Stimulated activated naive CD4-positive, alpha-beta T cell treated with Interleukin-2 at 50 U/mL for 16 hours (primary cell): ENCODE measurements at regions not wholly inside any gene's neighbourhood (a gene's known extent, or its start where the extent isn't known, plus 50 kb on each side); places are given as distances from the start of the nearest gene placed in this dataset.

Experiments
- DNase-seq: peaks from one replicate; lab custom pipeline; 2025; lab: John Stamatoyannopoulos, UW

DNA sequence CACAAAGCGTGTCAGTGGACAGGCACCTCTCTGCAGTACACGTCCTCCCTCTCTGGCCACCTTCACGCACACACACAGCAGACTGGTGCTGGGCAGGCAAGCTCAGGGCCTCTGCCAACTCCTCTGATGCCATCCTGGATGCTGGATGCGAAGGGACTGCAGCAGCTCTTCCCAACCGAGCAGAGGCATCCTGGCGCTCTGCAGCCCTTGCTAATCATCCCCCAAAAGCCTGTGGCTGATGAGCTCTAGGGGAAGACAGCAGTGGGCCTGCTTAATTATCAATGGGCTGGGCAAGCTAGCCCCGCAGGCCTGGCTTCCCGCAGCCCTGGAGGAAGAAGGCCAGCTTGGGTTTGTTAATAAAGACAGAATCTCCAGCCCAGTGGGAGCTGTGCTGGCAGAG lies 71.3 kb upstream of the TEX51 start:
- no peak for DNase-seq

DNA sequence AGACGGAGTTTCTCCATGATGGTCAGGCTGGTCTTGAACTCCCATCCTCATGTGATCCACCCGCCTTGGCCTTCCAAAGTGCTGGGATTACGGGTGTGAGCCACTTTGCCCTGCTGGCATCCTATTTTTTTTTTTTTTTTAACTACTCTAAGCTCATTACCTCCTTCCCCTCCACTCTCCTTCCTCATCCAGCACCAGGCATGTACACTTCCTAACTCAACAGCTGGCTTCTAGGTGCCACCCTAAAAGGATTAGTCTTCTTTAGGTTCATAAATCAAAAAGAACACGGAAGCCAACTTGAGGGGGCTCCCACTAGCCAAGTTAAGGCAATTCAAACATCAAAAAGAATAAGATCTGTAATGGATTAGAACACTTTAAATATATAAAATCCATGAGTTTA lies 70.6 kb upstream of the TEX51 start:
- DNase-seq: no peak

DNA sequence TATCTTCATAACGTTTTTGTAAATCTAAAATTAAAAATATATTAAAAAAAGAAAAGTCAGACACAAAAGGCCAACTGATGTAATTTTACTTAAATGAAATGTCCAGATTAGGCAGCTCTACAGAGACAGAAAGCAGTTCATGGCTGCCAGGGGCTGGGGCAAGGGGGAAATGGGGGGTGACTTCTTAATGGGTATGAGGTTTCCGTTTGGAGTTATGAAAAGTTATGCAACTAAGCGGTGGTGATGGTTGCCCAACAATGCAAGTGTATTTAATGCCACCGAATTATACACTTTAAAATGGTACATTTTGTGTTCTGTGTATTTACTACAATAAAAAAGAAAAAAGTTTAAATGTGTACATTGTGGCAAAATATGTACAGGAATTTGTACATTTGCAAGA lies 70.2 kb upstream of the TEX51 start:
- DNase-seq: no peak

DNA sequence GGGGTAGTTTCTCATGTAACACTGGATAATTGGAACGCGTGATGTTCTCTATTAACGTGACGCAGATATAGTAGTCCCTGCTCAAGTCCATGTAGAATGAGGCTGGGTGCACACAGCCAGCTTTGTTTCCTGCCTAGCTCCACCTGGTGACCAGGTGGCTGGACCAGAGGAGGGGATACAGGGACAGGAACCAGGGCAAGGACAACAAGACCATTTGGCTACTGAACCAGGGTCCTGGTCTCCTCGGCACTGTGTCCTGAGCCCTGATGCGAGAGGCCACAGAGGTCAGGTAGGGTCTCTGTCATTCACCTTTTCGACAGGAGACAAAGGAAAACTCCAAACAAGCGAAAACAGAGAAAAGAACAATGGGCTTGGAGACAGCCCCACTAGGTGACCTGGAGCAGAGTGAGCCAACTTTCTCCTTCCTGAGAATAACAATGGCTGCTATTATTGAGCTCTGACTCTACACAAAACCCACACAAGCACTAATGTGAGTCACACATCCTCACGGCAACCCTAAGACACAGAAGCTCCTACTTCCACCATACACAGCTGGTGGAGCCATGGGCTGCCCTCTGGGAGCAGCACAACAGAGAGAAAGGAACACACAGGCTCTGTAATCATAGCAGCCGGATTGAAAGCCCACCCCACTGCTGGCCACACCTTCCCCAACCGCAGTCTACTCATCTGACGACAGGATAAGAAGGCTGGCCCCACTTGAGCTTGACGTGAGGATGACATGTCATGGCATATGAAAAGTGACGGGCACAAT lies 67.3 kb upstream of the TEX51 start:
- DNase-seq: no peak

DNA sequence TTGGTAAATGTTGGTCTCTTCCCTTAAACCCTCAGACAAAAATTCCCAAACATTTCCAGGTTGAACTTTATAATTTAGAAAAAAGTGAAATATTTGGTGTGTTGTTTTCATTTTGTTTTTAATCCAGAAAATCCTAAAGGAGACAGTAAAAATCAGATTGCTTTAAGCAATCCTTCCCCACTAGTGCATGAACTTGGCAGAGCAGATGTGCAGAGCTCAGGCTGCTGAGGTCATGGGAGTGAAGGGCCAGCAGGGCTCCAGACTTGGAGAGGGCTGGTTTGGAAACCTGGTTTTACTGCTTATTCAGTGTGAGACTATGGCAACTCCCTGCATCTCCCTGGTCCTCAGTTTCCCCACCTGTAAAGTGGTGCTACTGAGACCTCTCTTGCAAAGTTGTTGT lies 66.7 kb upstream of the TEX51 start:
- no peak for DNase-seq

DNA sequence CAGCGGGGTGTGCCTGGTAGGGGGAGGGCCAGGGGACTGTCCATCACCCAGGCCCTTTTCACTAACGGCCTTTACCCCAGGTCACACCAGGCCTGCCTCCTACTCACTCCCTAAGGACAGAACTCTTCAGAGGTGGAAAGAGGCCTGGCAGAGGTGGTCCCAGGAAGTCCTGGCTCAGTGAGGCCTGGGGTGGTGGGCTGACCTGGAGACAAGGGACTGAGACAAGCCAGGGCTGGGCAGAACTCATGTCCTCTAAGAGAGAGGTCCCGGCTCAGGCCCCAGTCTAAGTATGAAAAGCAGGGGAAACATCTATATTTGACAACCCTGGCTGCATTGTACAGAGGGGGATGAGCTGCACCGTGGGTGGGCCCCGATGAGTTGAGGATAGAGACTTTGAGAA lies 65.9 kb upstream of the TEX51 start:
- DNase-seq: no peak

DNA sequence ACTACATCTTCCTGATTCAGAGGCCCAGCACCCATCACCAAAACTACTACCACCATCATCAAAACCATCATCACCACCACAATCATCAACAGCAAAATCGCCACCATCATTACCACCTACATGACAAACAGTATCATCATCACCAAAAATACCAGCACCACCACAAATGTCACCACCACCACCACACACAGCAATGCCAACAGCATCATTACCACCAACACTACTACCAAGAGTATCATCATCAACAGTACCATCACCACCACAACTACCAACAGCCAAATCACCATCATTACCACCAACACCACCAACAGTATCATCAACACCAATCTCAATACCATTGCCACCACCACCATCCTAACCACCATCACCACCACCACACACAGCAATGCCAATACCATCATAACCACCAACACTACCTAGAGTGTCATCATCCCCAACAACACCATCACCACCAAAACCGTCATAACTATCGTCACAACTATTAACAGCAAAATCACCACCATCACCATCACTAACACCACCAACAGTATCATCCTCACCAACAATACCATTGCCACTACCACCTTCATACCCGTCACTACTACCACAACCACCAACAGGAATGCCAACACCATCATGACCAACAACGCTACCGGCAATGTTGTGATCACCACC lies 64.6 kb upstream of the TEX51 start:
- no peak for DNase-seq

DNA sequence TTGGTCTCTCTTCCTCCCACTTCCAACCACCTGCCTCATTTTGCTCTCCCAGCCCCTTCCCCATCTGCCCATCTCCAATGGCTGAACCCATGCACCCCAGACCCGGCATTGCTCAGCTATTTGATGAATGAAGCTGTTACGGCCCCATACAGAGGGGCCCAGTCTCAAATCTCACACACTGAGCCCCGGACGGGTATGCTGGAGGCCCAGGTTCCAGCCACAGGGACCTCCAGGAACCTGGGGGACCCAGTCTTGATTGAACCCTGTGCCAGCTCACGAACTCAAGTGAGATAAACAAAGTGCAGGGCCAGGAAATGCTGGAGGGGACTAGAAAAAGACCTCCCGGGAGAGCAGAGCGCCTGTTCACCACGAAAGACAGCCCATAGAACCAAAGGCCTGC lies 63.4 kb upstream of the TEX51 start:
- DNase-seq: no peak

DNA sequence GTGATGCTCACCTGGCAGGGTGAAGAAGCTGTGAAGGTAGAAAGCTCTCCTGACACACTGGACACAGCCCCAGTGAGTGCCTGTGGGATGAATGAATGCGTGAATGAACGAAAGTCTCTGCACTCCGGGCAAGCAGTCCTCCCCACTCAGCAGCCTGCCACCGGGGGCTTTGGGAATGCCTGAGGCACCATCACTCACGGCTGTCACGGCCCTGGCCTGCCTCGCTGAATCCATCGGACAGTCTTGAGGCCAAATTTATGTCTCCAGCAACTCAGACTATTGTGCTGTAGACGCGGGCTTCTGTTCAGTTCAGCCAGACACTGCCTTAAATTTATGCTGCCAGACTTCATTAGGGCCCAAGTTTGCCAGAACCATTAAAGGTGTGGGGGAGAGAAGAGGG lies 62.9 kb upstream of the TEX51 start:
- no peak for DNase-seq

DNA sequence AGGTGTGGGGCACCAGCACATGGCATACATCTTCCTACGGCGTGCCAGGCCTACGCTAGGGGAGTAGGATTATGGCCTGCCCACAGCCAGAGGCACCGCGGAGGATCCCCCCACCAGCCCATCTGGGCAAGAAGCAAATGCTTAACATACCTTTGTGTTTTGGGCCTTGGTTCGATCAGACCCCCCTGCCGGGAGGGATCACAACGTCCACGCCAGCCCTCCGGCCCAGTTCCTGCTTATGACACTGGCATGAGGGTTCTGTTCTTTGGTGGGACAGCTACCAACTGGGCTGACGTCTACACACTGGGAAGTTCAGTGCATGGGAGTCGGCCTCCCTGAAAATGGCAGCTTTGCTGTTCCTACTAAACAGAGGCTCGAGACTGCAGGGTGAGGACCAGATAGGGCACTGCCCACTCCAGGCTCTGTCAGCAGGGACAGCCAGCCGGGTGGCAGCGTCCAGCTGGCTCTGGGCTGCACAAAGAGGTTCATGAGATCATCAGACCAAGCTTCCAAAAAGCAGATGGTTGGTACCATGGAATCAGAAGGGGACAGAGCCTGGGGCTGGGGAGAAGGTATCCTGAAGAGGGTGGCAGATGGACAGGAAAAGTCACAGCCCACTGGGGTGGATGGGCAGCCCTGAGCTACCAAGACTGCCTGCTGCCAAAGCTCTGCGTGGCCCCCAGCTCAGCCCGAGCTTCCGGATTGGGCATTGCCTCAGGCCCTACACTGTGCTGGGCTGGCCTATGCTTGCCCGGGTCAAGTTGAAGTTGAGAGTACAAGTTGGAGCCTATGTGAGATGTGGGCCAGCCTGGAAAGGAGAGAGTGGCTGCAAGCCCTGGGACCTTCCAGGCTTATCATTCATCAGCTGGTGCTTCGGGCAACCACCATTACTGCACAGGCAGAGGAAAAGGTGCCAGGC lies 61.7 kb upstream of the TEX51 start:
- no peak for DNase-seq

DNA sequence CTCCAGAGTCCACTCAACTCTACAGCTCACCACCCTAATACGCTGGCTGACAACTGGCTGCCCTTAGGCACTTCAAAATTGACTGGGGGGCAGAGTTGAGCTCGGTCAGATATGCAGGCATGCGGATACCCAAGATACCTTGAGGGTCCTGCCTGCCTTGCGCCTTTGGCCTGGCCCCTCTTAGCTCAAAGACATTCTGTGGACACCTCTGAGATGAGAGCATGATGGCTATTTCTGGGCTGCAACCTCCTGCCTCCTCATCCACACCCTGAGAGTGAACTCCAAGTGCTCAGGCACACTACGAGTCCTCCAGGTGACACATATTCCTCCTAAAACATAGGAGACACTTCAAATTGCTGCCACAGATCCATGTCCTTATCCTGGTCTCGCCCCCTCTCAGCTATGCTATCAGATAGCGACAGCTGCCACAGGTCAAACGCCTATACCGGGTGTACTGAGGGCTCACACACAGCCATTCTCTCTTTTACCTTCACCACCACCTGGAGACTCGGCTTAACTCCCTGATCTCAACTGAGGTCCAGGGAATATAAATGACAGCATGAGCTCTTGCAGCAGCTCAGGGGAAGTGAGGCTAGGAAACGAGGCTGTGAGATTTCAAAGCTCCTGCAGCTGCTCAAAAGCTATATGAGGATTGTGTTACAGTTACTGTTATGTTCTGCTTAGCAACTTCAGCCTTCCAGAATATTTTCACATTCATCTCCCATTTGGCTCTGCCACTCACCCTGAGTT lies 60.5 kb upstream of the TEX51 start:
- DNase-seq: no peak

DNA sequence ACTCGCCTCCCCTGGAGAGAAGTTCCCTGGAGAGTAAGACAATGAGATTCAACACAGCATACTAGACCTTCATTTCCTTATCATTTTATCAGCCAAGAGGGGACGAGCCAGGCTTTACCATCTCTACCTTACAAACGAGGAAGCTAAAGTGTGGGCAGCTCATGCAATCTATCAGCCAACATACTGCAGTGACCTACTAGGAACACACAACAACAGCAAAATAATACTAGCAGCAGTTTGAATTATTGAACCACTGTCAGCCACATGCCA lies 60.0 kb upstream of the TEX51 start:
- DNase-seq: no peak

DNA sequence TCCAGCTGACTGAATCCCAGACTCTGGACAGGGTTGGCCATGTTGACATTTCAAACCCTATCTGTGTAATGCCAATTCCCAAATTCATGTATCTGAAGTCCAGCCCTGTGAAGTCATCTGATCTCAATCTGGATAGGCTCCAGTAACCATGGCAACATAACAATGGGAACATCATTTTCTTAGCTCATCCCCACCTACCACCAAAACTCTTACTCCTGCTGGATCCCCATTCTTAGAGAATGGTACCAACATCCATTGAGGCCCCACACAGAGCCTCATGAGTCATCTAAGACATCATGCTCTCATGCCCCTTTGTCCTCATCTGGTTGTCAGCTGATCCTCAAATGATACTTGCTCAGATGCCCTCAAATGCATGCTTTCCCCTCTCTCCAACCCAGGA lies 58.9 kb upstream of the TEX51 start:
- DNase-seq: no peak

DNA sequence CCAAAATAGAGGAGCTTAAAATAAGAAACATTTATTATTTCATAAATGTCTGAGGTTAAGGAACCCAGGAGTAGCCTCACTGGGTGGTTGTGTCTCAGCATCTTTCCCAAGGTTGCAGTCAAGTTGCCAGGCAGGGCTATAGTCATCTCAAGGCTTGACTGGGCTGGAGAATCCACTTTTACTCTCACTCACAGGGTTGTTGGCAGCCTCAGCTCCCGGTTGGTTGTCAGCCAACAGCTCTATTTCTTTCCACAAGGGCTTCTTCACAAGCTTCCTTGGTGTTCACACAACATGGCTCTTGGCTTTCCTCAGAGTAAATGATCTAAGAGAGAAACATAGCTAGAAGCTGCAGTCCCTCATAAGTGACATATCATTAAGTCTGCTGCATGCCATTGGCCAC lies 55.6 kb upstream of the TEX51 start:
- DNase-seq: no peak

DNA sequence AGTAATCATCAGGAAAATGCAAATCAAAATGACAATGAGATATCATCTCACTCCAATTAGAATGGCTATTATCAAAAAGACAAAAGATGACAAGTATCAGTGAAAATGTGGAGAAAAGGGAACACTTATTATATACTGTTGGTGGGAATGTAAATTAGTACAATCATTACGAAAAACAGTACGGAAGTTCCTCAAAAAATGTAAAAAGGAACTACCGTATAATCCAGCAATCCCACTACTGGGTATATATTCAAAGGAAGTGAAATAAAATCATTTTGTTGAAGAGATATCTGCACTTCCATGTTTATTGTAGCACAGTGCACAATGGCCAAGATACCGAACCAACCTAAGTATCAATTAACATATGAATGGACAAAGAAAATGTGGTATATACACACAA lies 52.4 kb upstream of the TEX51 start:
- DNase-seq: no peak
